HAP-1 (cell line): ENCODE measurements at regions not wholly inside any gene's neighbourhood (a gene's known extent, or its start where the extent isn't known, plus 50 kb on each side); places are given as distances from the start of the nearest gene placed in this dataset.
A peak's percentile ranks its signal among the peaks of the same experiment; 100 is the strongest.

ENCODE experiments used
- DNase-seq, 2 experiments: peaks; one replicate each; pipeline ENCODE4 v3.0.0-alpha.2; 2016 to 2020; ENCODE audit warnings: low spot score in 2 of 2
- H3K27me3 ChIP-seq: fragments of 250-450 bp; sonication (Bioruptor Pico); 2 replicates; pipeline ENCODE4 v1.5.1; 2020; ENCODE audit warnings: low read depth, mild to moderate bottlenecking, moderate library complexity
- H3K36me3 ChIP-seq: fragments of 250-450 bp; sonication (Bioruptor Pico); replicated peaks from 2 replicates; pipeline ENCODE4 v1.5.1; 2020; ENCODE audit warnings: mild to moderate bottlenecking
- H3K4me1 ChIP-seq: fragments of 250-450 bp; sonication (Bioruptor Pico); 2 replicates; pipeline ENCODE4 v1.5.1; 2020; ENCODE audit warnings: mild to moderate bottlenecking
- H3K4me3 ChIP-seq: fragments of 250-450 bp; sonication (Bioruptor Pico); 2 replicates; pipeline ENCODE4 v1.5.1; 2020; ENCODE audit warnings: mild to moderate bottlenecking, moderate library complexity
- H3K9me3 ChIP-seq: fragments of 250-450 bp; sonication (Bioruptor Pico); 2 replicates; pipeline ENCODE4 v1.5.1; 2020; ENCODE audit warnings: mild to moderate bottlenecking, moderate library complexity
- in situ Hi-C: fragments of 300-500 bp; cut with MboI; formaldehyde crosslinking; loops from 3 replicates; pipeline ENCODE4 v1.14.3; 2020; ENCODE audit warnings: low sequenced_read_pairs, inconsistent platforms, mixed read lengths

GRCh38 chr18:60319129-60319528 lies 53.4 kb downstream of the MC4R start:
- in situ Hi-C loops, result no loop called here
- Histone ChIP-seq H3K4me1 (peaks cover 7% of the 10 kb centered on the region; the same call in 1 of the 2 replicates), H3K4me3 (no peak overlapping the region), H3K9me3 (peaks cover 2% of the 10 kb centered on the region; the same call in 1 of the 2 replicates), H3K36me3 (no peaks in the 10 kb centered on the region), H3K27me3 (no peaks in the 10 kb centered on the region)
- DNase-seq, result peak in 1 of 2 experiments; percentile 83

- no peaks in the 10 kb centered on the region for H3K4me1 ChIP-seq
- no peak overlapping the region for H3K4me3 ChIP-seq
- no peak for DNase-seq
- in situ Hi-C loops, result no loop called here
- H3K27me3 ChIP-seq, result no peaks in the 10 kb centered on the region
- H3K36me3 ChIP-seq, result no peaks in the 10 kb centered on the region
- no peaks in the 10 kb centered on the region for H3K9me3 ChIP-seq
Observed at GRCh38 chr18:60311676-60312360, 60.8 kb downstream of the MC4R start.

- no peaks in the 10 kb centered on the region for H3K36me3 ChIP-seq
- no peak for DNase-seq
- no peaks in the 10 kb centered on the region for H3K27me3 ChIP-seq
- no peak overlapping the region for H3K4me3 ChIP-seq
- no peaks in the 10 kb centered on the region for H3K9me3 ChIP-seq
- in situ Hi-C loops, result no loop called here
- H3K4me1 ChIP-seq, result no peaks in the 10 kb centered on the region
Observed at GRCh38 chr18:60295674-60296073, 76.9 kb downstream of the MC4R start.

- no peaks in the 10 kb centered on the region for H3K27me3 ChIP-seq
- H3K4me1 ChIP-seq, result no peaks in the 10 kb centered on the region
- no peaks in the 10 kb centered on the region for H3K9me3 ChIP-seq
- in situ Hi-C loops, result no loop called here
- H3K4me3 ChIP-seq, result no peak overlapping the region
- H3K36me3 ChIP-seq, result no peaks in the 10 kb centered on the region
- DNase-seq, result no peak
Observed at GRCh38 chr18:60292186-60292585, 80.4 kb downstream of the MC4R start.

- H3K9me3 ChIP-seq, result no peaks in the 10 kb centered on the region
- H3K4me1 ChIP-seq, result no peaks in the 10 kb centered on the region
- no peaks in the 10 kb centered on the region for H3K36me3 ChIP-seq
- no peak for DNase-seq
- in situ Hi-C loops, result no loop called here
- H3K4me3 ChIP-seq, result no peak overlapping the region
- no peaks in the 10 kb centered on the region for H3K27me3 ChIP-seq
Observed at GRCh38 chr18:60279391-60279790, 93.2 kb downstream of the MC4R start.

GRCh38 chr18:60277855-60278480 lies 94.6 kb downstream of the MC4R start:
- H3K27me3 ChIP-seq, result no peaks in the 10 kb centered on the region
- DNase-seq, result no peak
- H3K4me1 ChIP-seq, result no peaks in the 10 kb centered on the region
- no peaks in the 10 kb centered on the region for H3K9me3 ChIP-seq
- no peak overlapping the region for H3K4me3 ChIP-seq
- in situ Hi-C loops, result no loop called here
- H3K36me3 ChIP-seq, result no peaks in the 10 kb centered on the region

GRCh38 chr18:60267391-60268058 lies 105.0 kb downstream of the MC4R start:
- Histone ChIP-seq H3K9me3 (no peaks in the 10 kb centered on the region), H3K36me3 (no peaks in the 10 kb centered on the region), H3K4me1 (no peaks in the 10 kb centered on the region), H3K4me3 (no peak overlapping the region), H3K27me3 (no peaks in the 10 kb centered on the region)
- no peak for DNase-seq
- in situ Hi-C loops, result no loop called here

GRCh38 chr18:60266558-60266957 lies 106.0 kb downstream of the MC4R start:
- Histone ChIP-seq H3K27me3 (no peaks in the 10 kb centered on the region), H3K9me3 (no peaks in the 10 kb centered on the region), H3K4me1 (no peaks in the 10 kb centered on the region), H3K4me3 (no peak overlapping the region), H3K36me3 (no peaks in the 10 kb centered on the region)
- DNase-seq, result no peak
- in situ Hi-C loops, result no loop called here

- Histone ChIP-seq H3K4me3 (no peak overlapping the region), H3K4me1 (no peaks in the 10 kb centered on the region)
- in situ Hi-C loops, result no loop called here
Observed at GRCh38 chr18:60259052-60259681, 113.4 kb downstream of the MC4R start.

GRCh38 chr18:60249388-60249787 lies 123.2 kb downstream of the MC4R start:
- in situ Hi-C loops, result no loop called here

More at GRCh38 chr18:60259052-60259681, 113.4 kb downstream of the MC4R start:
- H3K9me3 ChIP-seq, result no peaks in the 10 kb centered on the region
- no peak for DNase-seq
- H3K27me3 ChIP-seq, result no peaks in the 10 kb centered on the region
- no peaks in the 10 kb centered on the region for H3K36me3 ChIP-seq

GRCh38 chr18:60248336-60249330 lies 123.9 kb downstream of the MC4R start:
- H3K9me3 ChIP-seq, result no peaks in the 10 kb centered on the region
- no peak for DNase-seq

More at GRCh38 chr18:60249388-60249787, 123.2 kb downstream of the MC4R start:
- Histone ChIP-seq H3K9me3 (no peaks in the 10 kb centered on the region), H3K4me1 (no peaks in the 10 kb centered on the region), H3K27me3 (no peaks in the 10 kb centered on the region), H3K4me3 (no peak overlapping the region), H3K36me3 (no peaks in the 10 kb centered on the region)
- no peak for DNase-seq

GRCh38 chr18:60247103-60247502 lies 125.5 kb downstream of the MC4R start:
- no peaks in the 10 kb centered on the region for H3K36me3 ChIP-seq
- no peak overlapping the region for H3K4me3 ChIP-seq
- no peaks in the 10 kb centered on the region for H3K4me1 ChIP-seq
- in situ Hi-C loops, result no loop called here
- no peaks in the 10 kb centered on the region for H3K9me3 ChIP-seq
- no peak for DNase-seq
- no peaks in the 10 kb centered on the region for H3K27me3 ChIP-seq

More at GRCh38 chr18:60248336-60249330, 123.9 kb downstream of the MC4R start:
- H3K36me3 ChIP-seq, result no peaks in the 10 kb centered on the region
- no peaks in the 10 kb centered on the region for H3K4me1 ChIP-seq
- in situ Hi-C loops, result no loop called here
- H3K4me3 ChIP-seq, result no peak overlapping the region
- no peaks in the 10 kb centered on the region for H3K27me3 ChIP-seq

- Histone ChIP-seq H3K4me3 (no peak overlapping the region), H3K27me3 (no peaks in the 10 kb centered on the region), H3K4me1 (no peaks in the 10 kb centered on the region), H3K9me3 (no peaks in the 10 kb centered on the region), H3K36me3 (no peaks in the 10 kb centered on the region)
- in situ Hi-C loops, result no loop called here
- no peak for DNase-seq
Observed at GRCh38 chr18:60246606-60247005, 126.0 kb downstream of the MC4R start.
